Activated naive CD4-positive, alpha-beta T cell treated with anti-CD3 and anti-CD28 coated beads for 36 hours (primary cell): ENCODE measurements at regions not wholly inside any gene's neighbourhood (a gene's known extent, or its start where the extent isn't known, plus 50 kb on each side); places are given as distances from the start of the nearest gene placed in this dataset.

Experiments
- CTCF ChIA-PET: fragments of 350-600 bp; sonication (Branson Sonifier 250); formaldehyde crosslinking; loops from one replicate; lab custom pipeline; 2021; ENCODE audit warnings: antibody characterized with exemption; lab: Charles Lee
- DNase-seq: peaks from one replicate; pipeline ENCODE4 v3.0.0-alpha.2; 2020
- H3K27ac Mint-ChIP-seq: one replicate; pipeline ENCODE4 v1.8.0; 2021; ENCODE audit warnings: mild to moderate bottlenecking, mixed read lengths
- H3K27me3 Mint-ChIP-seq: one replicate; pipeline ENCODE4 v1.8.0; 2021; ENCODE audit warnings: low read depth, mixed read lengths
- H3K36me3 Mint-ChIP-seq: one replicate; pipeline ENCODE4 v1.8.0; 2021; ENCODE audit warnings: low read depth, mixed read lengths
- H3K4me1 Mint-ChIP-seq: one replicate; pipeline ENCODE4 v1.8.0; 2021; ENCODE audit warnings: low read depth, mixed read lengths
- H3K4me3 Mint-ChIP-seq: one replicate; pipeline ENCODE4 v1.8.0; 2021; ENCODE audit warnings: mild to moderate bottlenecking, moderate library complexity, mixed read lengths
- H3K9me3 Mint-ChIP-seq: one replicate; pipeline ENCODE4 v1.8.0; 2021; ENCODE audit warnings: mixed read lengths
- intact Hi-C: fragments of 100-400 bp; cut with micrococcal nuclease; formaldehyde crosslinking; loops from one replicate; pipeline ENCODE4 v1.15.1; 2023

DNA sequence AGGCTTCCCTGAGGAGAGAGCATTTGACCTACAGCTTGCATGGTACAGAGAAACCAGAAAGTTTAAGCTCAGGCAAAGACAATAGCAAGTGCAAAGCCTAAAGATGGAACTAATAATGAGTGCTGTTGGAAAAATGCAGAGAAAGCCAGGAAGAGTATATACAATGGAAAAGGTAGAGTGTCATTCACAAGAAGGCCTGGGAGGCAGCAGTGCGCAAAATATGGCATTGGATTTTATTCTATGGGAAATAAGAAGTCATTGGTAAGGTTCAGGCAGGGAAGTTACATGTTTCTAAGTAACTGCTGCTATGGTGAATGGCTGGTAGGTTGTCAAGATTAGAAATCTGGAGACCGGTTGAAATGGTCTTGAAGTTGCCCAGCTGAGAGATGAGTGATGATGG, 2167.3 kb upstream of the CELF4 start:
- intact Hi-C loops: no loop called here
- Mint-ChIP-seq H3K27me3 (no peaks in the 10 kb centered on the region), H3K9me3 (peaks cover 4% of the 10 kb centered on the region), H3K4me3 (no peak overlapping the region), H3K27ac (no peak overlapping the region), H3K4me1 (no peaks in the 10 kb centered on the region), H3K36me3 (no peaks in the 10 kb centered on the region)
- DNase-seq: no peak
- CTCF ChIA-PET: no interaction called here

DNA sequence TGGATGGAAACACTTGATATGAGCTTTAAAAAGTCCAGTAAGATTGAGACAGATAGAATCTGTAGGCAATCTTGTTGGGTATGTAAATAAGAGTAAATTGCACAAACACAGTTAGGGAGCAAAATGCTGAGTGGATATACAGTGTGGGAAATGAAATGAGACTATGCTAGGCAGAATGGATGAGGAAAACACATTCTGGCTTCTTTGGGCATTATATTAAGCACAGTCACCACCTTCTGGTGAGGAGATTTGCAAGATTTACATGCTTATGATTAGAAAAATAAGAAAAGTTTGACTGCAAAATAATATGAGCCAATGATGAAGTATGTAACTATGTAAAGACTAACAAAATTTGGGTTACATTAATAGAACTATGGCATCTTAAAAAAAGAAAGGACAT, 2165.0 kb upstream of the CELF4 start:
- Mint-ChIP-seq H3K27ac (no peak overlapping the region), H3K27me3 (no peaks in the 10 kb centered on the region), H3K4me3 (no peak overlapping the region), H3K9me3 (peaks cover 4% of the 10 kb centered on the region), H3K4me1 (no peaks in the 10 kb centered on the region), H3K36me3 (no peaks in the 10 kb centered on the region)
- intact Hi-C loops: no loop called here
- CTCF ChIA-PET: no interaction called here
- no peak for DNase-seq

DNA sequence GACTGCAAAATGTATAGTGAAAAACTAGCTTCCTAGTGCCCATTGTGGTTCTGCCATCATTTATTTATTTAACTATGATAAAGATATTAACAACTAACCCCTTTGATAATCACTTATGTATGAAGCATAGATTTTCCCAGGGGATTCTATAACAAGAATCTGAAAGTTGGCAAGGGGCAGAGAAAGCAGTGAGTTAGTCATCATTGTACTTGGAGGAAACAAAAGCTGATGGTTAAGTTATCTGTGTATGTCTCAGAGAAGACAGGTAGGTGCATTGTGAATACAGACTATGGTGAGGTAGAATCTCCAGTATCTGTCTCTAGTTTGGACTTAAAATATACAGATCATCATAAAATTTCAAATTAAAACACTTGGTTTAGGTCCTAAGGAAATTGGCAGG, 2159.1 kb upstream of the CELF4 start:
- intact Hi-C loops: no loop called here
- DNase-seq: no peak
- no peak overlapping the region for H3K27ac Mint-ChIP-seq
- CTCF ChIA-PET: no interaction called here
- no peaks in the 10 kb centered on the region for H3K36me3 Mint-ChIP-seq
- H3K4me1 Mint-ChIP-seq: no peaks in the 10 kb centered on the region
- no peaks in the 10 kb centered on the region for H3K9me3 Mint-ChIP-seq
- H3K4me3 Mint-ChIP-seq: no peak overlapping the region
- H3K27me3 Mint-ChIP-seq: no peaks in the 10 kb centered on the region

DNA sequence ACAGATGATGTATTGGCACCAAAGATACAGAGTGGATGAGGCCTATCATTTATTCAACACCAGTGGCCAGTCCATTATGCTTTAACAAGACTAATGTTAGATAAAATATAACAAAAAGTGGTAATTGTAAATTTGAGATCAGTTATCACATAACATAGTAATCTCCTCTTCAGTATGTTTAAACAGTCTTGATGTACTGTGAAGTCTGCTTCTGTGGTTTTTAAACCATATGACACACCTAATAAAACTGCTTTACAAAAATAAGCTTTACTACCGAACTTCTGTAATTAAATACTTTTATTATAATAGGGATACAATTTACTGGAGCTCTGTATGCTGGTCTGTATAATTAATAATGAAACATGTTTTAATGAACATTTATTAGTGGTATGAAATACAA, 2156.1 kb upstream of the CELF4 start:
- CTCF ChIA-PET: no interaction called here
- H3K4me1 Mint-ChIP-seq: no peaks in the 10 kb centered on the region
- DNase-seq: no peak
- no peaks in the 10 kb centered on the region for H3K27me3 Mint-ChIP-seq
- H3K4me3 Mint-ChIP-seq: no peak overlapping the region
- H3K9me3 Mint-ChIP-seq: peaks cover 1% of the 10 kb centered on the region
- intact Hi-C loops: no loop called here
- H3K36me3 Mint-ChIP-seq: no peaks in the 10 kb centered on the region
- no peak overlapping the region for H3K27ac Mint-ChIP-seq

DNA sequence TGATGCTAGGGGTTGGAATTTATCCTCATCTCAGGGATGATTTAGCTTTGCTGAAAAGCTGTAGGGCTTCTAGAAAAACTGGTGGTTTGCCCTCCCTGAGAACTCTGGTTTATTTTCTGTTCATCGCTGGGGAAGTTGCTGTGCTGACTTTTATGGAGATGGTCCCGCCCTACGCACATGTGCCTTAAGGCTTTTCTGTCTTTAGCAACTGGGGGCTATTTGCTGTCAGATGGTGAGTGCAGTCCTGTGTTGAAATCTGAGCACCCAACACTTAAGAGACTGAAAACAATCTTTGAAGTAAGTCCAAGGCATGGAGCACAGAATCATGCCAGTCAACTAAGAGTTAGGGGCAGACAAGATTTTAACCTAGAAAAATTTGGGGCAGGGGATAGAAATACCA, 2148.4 kb upstream of the CELF4 start:
- intact Hi-C loops: no loop called here
- CTCF ChIA-PET: no interaction called here
- H3K4me3 Mint-ChIP-seq: no peak overlapping the region

DNA sequence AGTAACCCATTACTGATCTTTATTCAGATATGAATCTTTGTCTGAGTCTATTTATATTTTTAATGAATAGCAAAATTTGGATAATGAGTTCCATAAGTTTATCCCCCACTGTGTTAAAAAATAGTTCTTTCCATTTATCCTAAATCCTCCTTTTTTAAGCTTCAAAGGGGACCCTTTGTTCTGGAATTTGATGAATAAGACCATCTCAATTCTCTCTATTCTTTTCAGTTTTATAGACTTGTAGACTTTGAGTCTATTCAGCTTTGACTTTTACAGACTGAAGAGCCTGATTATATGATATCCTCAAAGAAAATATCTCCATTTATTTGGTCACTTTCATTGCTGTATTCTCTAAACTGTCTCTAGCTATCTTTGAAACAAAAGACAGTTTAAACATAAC, 2146.1 kb upstream of the CELF4 start:
- Mint-ChIP-seq H3K27ac (no peak overlapping the region), H3K27me3 (no peaks in the 10 kb centered on the region), H3K9me3 (no peaks in the 10 kb centered on the region), H3K36me3 (no peaks in the 10 kb centered on the region), H3K4me3 (no peak overlapping the region), H3K4me1 (no peaks in the 10 kb centered on the region)
- DNase-seq: no peak
- intact Hi-C loops: no loop called here
- CTCF ChIA-PET: no interaction called here

More for the DNA sequence above, 2148.4 kb upstream of the CELF4 start:
- Mint-ChIP-seq H3K4me1 (no peaks in the 10 kb centered on the region), H3K27ac (no peak overlapping the region), H3K9me3 (no peaks in the 10 kb centered on the region), H3K36me3 (no peaks in the 10 kb centered on the region), H3K27me3 (no peaks in the 10 kb centered on the region)
- no peak for DNase-seq

DNA sequence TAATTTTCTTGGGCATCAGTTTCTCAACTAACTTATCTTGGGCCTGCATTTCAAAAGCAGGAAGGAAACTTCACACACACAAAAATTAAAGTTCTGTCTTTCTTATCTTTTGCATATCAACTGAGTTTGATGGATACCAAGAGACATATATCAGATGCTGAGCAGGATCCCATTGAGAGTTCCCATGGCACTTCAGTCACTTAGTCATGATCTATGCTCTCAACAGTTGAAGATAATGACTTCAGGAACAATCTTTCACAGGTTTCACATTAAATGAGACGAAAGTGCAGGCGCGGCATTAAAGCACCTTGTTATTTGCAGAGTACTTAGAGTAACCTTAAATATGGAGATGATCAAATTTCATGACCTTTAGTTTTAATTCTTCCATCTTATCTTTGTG, 2139.8 kb upstream of the CELF4 start:
- Mint-ChIP-seq H3K27me3 (no peaks in the 10 kb centered on the region), H3K27ac (no peak overlapping the region), H3K4me1 (no peaks in the 10 kb centered on the region), H3K36me3 (no peaks in the 10 kb centered on the region), H3K4me3 (no peak overlapping the region), H3K9me3 (peaks cover 3% of the 10 kb centered on the region)
- intact Hi-C loops: no loop called here
- CTCF ChIA-PET: no interaction called here
- no peak for DNase-seq

DNA sequence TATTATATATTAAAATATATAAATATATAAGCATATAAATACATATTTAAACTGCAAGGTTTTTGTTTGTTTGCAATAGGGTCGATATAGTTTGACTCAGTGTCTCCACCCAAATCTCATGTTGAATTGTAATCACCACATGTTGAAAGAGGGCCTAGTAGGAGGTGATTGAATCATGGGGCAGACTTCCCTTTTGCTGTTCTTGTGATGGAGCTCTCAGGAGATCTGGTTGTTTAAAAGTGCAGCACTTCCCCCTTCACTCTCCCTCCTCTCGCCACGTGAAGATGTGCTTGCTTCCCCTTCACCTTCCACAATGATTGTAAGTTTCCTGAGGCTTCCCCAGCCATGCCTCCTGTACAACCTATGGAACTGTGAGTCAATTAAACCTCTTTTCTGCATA, 2137.3 kb upstream of the CELF4 start:
- Mint-ChIP-seq H3K4me3 (no peak overlapping the region), H3K4me1 (no peaks in the 10 kb centered on the region), H3K27ac (no peak overlapping the region), H3K36me3 (no peaks in the 10 kb centered on the region), H3K27me3 (no peaks in the 10 kb centered on the region), H3K9me3 (peaks cover 3% of the 10 kb centered on the region)
- intact Hi-C loops: no loop called here
- no peak for DNase-seq
- CTCF ChIA-PET: no interaction called here

DNA sequence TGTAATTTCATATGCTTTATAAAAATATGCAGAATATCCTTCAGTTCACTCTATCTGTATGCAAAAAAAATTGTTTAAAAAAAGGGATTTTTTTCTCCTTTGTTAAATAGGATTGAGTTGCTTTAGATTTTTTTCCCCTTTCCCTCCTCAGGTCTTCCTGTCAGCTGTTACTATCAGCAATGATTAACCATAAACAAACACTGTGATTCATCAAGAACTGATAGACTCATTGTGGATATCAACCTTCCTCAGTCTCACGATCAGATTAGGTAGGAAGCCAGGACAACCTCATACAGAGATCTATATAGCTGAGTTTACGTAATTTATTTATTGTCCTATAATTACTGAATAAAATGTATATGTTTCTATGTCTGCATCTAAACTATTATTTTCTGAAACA, 2136.2 kb upstream of the CELF4 start:
- CTCF ChIA-PET: no interaction called here
- H3K4me1 Mint-ChIP-seq: no peaks in the 10 kb centered on the region
- no peaks in the 10 kb centered on the region for H3K27me3 Mint-ChIP-seq
- intact Hi-C loops: no loop called here
- no peak for DNase-seq
- H3K4me3 Mint-ChIP-seq: no peak overlapping the region
- peaks cover 3% of the 10 kb centered on the region for H3K9me3 Mint-ChIP-seq
- no peak overlapping the region for H3K27ac Mint-ChIP-seq
- no peaks in the 10 kb centered on the region for H3K36me3 Mint-ChIP-seq

DNA sequence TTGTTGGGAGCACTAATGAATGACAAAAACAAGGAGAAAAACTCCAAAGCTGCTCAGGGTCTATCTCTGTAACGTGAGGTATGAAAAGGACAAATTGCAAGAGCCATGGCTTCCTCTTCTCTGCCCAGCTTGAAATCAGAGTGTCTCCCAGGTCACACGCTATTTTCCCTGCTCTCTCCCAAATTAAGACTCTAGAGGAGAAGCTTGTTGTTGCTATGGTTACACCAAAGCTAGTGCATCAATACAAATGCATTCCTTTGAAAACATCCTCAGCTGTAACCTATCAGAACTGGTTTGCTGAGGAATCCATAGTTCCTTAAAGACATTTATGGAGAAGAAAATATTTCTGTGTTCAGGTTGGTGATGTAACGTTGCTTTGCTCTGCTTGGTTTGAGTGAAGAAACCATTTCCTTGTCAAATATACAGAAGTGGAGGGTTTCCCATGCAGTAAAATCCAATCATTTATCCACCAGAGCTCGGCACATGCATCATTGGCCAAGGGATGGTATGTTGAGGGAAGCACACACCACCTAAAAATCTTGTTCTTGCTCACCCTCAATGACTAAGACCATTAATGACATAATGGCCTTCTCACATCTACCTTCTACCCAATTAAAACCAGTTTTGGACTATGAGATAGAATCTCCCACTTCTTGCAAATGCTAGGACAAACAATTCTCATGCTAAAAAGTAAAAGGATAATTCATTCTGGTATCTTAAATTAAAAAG, 2135.6 kb upstream of the CELF4 start:
- CTCF ChIA-PET: no interaction called here
- H3K27me3 Mint-ChIP-seq: no peaks in the 10 kb centered on the region
- intact Hi-C loops: no loop called here
- no peak for DNase-seq
- H3K27ac Mint-ChIP-seq: no peak overlapping the region
- no peak overlapping the region for H3K4me3 Mint-ChIP-seq
- peaks cover 3% of the 10 kb centered on the region for H3K9me3 Mint-ChIP-seq
- no peaks in the 10 kb centered on the region for H3K4me1 Mint-ChIP-seq
- no peaks in the 10 kb centered on the region for H3K36me3 Mint-ChIP-seq

DNA sequence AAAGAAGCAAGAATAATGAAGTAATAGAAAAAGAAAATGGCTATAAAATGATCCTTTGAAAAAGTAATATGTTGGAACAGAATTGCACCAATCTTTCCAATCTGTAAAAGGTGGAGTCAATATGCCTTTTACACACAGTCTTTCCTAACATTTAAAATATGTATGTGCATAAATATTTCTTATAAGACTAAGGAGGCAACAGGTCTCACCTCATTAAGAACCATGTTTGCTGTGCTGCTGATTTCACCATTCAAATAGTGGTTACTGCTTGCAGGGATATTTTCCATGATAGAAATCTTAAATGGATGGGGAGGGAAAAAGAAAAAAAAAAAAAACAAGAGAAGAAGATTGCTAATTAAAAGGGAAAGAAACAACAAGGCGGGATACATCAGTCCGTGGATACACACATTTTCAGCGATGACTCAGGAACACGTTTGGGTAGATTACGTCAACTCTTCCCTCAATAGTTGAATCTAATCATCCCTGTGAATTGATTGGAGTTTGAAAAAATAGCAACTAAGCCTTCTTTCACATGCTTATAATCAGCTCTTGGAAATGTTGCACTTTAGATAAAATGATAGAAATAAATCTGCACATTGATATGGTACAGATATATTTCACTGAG, 2133.9 kb upstream of the CELF4 start:
- Mint-ChIP-seq H3K36me3 (no peaks in the 10 kb centered on the region), H3K27me3 (no peaks in the 10 kb centered on the region), H3K27ac (no peak overlapping the region), H3K9me3 (peaks cover 3% of the 10 kb centered on the region), H3K4me3 (no peak overlapping the region), H3K4me1 (no peaks in the 10 kb centered on the region)
- no peak for DNase-seq
- CTCF ChIA-PET: interaction anchor here (0.6 kb wide), 1 partner anchor 375 kb away, joined by 3 read pairs; no protein-coding TSS in a partner anchor
- intact Hi-C loops: no loop called here

DNA sequence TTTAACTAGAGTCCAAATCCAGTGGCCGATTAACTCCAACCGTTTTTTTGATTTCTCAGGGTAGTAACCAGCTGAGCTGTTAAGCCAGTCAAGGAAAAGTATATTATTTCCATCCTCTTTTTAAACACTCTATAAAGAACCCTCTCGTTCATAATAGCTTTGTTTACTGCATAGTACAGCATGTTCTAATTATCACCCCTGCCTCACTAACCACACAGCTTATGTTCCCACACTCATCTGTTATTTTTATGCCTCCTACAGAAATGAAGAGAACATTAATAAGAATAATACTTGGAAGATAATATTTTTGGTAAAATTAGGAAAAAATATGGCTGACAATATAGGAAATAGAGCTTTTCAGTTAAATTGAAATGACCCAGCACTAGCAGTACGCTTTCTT, 2132.8 kb upstream of the CELF4 start:
- DNase-seq: no peak
- intact Hi-C loops: no loop called here
- Mint-ChIP-seq H3K9me3 (peaks cover 2% of the 10 kb centered on the region), H3K4me1 (no peaks in the 10 kb centered on the region), H3K27me3 (no peaks in the 10 kb centered on the region), H3K36me3 (no peaks in the 10 kb centered on the region), H3K4me3 (no peak overlapping the region), H3K27ac (no peak overlapping the region)
- CTCF ChIA-PET: no interaction called here

DNA sequence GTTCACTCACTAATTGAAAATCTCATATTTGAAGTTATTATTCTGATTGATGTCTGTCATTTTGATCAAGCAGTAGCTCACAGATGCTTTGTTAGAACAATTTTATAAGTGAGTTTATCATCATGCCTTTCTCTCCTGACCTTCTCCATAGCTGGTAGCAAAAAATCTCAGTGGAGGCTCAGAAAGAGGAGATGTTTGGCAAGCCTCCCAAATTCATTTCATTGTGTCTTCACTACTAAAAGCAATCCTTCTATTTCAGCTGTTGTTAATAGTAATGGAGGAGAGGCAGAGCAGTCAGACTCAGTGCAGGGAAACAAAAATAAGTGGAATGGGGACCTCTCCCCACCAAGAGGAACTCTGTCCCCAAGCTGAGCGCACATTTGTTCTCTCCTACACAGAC, 2127.8 kb upstream of the CELF4 start:
- no peak for DNase-seq
- Mint-ChIP-seq H3K9me3 (no peaks in the 10 kb centered on the region), H3K27me3 (no peaks in the 10 kb centered on the region), H3K4me3 (no peak overlapping the region), H3K4me1 (no peaks in the 10 kb centered on the region), H3K36me3 (no peaks in the 10 kb centered on the region), H3K27ac (no peak overlapping the region)
- CTCF ChIA-PET: no interaction called here
- intact Hi-C loops: no loop called here
